Endodermal cell (in vitro differentiated cells): ENCODE measurements at regions not wholly inside any gene's neighbourhood (a gene's known extent, or its start where the extent isn't known, plus 50 kb on each side); places are given as distances from the start of the nearest gene placed in this dataset.

Experiments
- DNase-seq: peaks from one replicate; pipeline ENCODE4 v3.0.0-alpha.2; 2017
- H3K27ac ChIP-seq: 2 replicates; pipeline ENCODE4 v1.5.1; 2013; ENCODE audit warnings: mild to moderate bottlenecking, low read depth, low read length, moderate library complexity
- H3K27me3 ChIP-seq: 2 replicates; pipeline ENCODE4 v1.6.1; 2013; ENCODE audit warnings: mild to moderate bottlenecking, low read length, moderate library complexity; ENCODE audit not compliant: insufficient read depth, control insufficient read depth, poor library complexity, severe bottlenecking
- H3K36me3 ChIP-seq: 2 replicates; pipeline ENCODE4 v1.7.0; 2013; ENCODE audit warnings: mild to moderate bottlenecking, low read length, moderate library complexity; ENCODE audit not compliant: control insufficient read depth, insufficient read depth
- H3K4me1 ChIP-seq: one replicate; pipeline ENCODE4 v1.7.0; 2013; ENCODE audit warnings: low read length; ENCODE audit not compliant: control insufficient read depth, insufficient read depth
- H3K4me3 ChIP-seq: 2 replicates; pipeline ENCODE4 v1.5.1; 2013; ENCODE audit warnings: mild to moderate bottlenecking, low read length, moderate library complexity
- H3K9ac ChIP-seq: 2 replicates; pipeline ENCODE4 v1.6.1; 2013; ENCODE audit warnings: mild to moderate bottlenecking, low read length, moderate library complexity; ENCODE audit not compliant: poor library complexity, severe bottlenecking; ENCODE audit errors: extremely low read depth
- H3K9me3 ChIP-seq: 2 replicates; pipeline ENCODE4 v1.6.1; 2013; ENCODE audit warnings: mild to moderate bottlenecking, low read length, moderate library complexity; ENCODE audit not compliant: control insufficient read depth
- H3K27ac Mint-ChIP-seq: 2 replicates; pipeline ENCODE4 v1.8.0; 2020; ENCODE audit warnings: mixed read lengths
- H3K27me3 Mint-ChIP-seq: 2 replicates; pipeline ENCODE4 v1.8.0; 2021; ENCODE audit warnings: mild to moderate bottlenecking, mixed read lengths; ENCODE audit not compliant: insufficient read depth
- H3K36me3 Mint-ChIP-seq: 2 replicates; pipeline ENCODE4 v1.8.0; 2020; ENCODE audit warnings: low read depth, mixed read lengths
- H3K4me1 Mint-ChIP-seq: 2 replicates; pipeline ENCODE4 v1.8.0; 2020; ENCODE audit warnings: mixed read lengths
- H3K4me3 Mint-ChIP-seq: 2 replicates; pipeline ENCODE4 v1.8.0; 2020; ENCODE audit warnings: mild to moderate bottlenecking, moderate library complexity, mixed read lengths
- H3K9me3 Mint-ChIP-seq: 2 replicates; pipeline ENCODE4 v1.8.0; 2020; ENCODE audit warnings: mild to moderate bottlenecking, mixed read lengths
- CTCF ChIP-seq: fragments of 200-600 bp; sonication (generic); conservative IDR thresholded peaks from 2 replicates; pipeline ENCODE4 v1.5.0; 2021; ENCODE audit warnings: antibody characterized with exemption, mild to moderate bottlenecking
- WGBS, 2 experiments: methylation state at CpG; one replicate each; pipeline versions ENCODE4 v1.1.5 to v1.1.7; 2013; ENCODE audit warnings: missing lambda C conversion rate in 2 of 2, mixed read lengths in 1 of 2; ENCODE audit not compliant: insufficient coverage in 1 of 2, insufficient read length in 1 of 2; 5-methylcytosine and 5-hydroxymethylcytosine counted together

GRCh38 chr17:55663400-55663799, 59.3 kb downstream of the TMEM100 start:
- H3K4me1 Mint-ChIP-seq: peaks cover 9% of the 10 kb centered on the region
- Histone ChIP-seq H3K9ac (no peak overlapping the region), H3K4me1 (peaks cover 7% of the 10 kb centered on the region), H3K27me3 (no peaks in the 10 kb centered on the region), H3K36me3 (no peaks in the 10 kb centered on the region), H3K27ac (no peak overlapping the region), H3K9me3 (no peaks in the 10 kb centered on the region), H3K4me3 (no peak overlapping the region)
- no peak overlapping the region for H3K27ac Mint-ChIP-seq
- no peak for TF ChIP-seq CTCF
- no peaks in the 10 kb centered on the region for H3K27me3 Mint-ChIP-seq
- no peaks in the 10 kb centered on the region for H3K36me3 Mint-ChIP-seq
- no peak overlapping the region for H3K4me3 Mint-ChIP-seq
- DNase-seq: no peak
- H3K9me3 Mint-ChIP-seq: no peaks in the 10 kb centered on the region

GRCh38 chr17:55661963-55662834, 60.5 kb downstream of the TMEM100 start:
- 91 to 94% methylated on average over 7 to 10 of the region's 10 CpGs for WGBS, 2 experiments
- no peak overlapping the region for H3K9ac ChIP-seq
- Mint-ChIP-seq H3K4me3 (no peak overlapping the region), H3K4me1 (peaks cover 10% of the 10 kb centered on the region), H3K27me3 (no peaks in the 10 kb centered on the region), H3K36me3 (no peaks in the 10 kb centered on the region), H3K9me3 (no peaks in the 10 kb centered on the region), H3K27ac (no peak overlapping the region)
- no peak overlapping the region for H3K4me3 ChIP-seq
- no peak for DNase-seq
- peaks cover 7% of the 10 kb centered on the region for H3K4me1 ChIP-seq
- no peaks in the 10 kb centered on the region for H3K36me3 ChIP-seq
- H3K27ac ChIP-seq: no peak overlapping the region
- TF ChIP-seq CTCF: no peak
- no peaks in the 10 kb centered on the region for H3K9me3 ChIP-seq
- no peaks in the 10 kb centered on the region for H3K27me3 ChIP-seq

- no peak for TF ChIP-seq CTCF
Measured at GRCh38 chr17:55661256-55661758, 61.4 kb downstream of the TMEM100 start.

More at GRCh38 chr17:55661256-55661758, 61.4 kb downstream of the TMEM100 start:
- Mint-ChIP-seq H3K36me3 (no peaks in the 10 kb centered on the region), H3K27me3 (no peaks in the 10 kb centered on the region), H3K9me3 (no peaks in the 10 kb centered on the region), H3K4me3 (no peak overlapping the region), H3K4me1 (peaks cover 16% of the 10 kb centered on the region), H3K27ac (no peak overlapping the region)
- Histone ChIP-seq H3K4me3 (no peak overlapping the region), H3K36me3 (no peaks in the 10 kb centered on the region), H3K9ac (no peak overlapping the region), H3K9me3 (no peaks in the 10 kb centered on the region), H3K27ac (no peak overlapping the region), H3K4me1 (peaks cover 12% of the 10 kb centered on the region), H3K27me3 (no peaks in the 10 kb centered on the region)
- WGBS, 2 experiments: 90 to 94% methylated on average over 2 of the region's 2 CpGs
- DNase-seq: no peak
